ENCODE measurements at regions not wholly inside any gene's neighbourhood (a gene's known extent, or its start where the extent isn't known, plus 50 kb on each side); places are given as distances from the start of the nearest gene placed in this dataset.
"Not testable (repeated sequence)": the region's sequence is repeated elsewhere in the genome, so short reads cannot be mapped to it uniquely, and the experiment has no call there.

DNA sequence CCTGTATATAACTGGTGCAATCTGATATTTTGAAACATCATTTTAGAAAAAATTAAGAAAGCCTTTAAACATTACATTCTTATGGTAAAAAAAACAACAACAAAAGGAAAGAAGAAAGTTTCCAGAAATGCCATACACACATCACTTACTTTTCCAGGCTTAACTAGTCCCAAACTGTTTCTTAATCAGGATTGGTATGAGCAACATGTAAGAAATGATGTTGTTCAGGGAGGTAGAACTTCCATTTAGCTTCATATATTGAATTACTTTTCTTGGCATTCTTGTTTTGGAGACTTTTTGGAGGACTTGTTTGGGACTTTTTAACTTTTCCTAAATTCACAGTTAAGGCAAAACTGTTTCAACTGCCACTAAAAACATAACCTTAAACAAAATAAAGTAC lies 791.5 kb downstream of the METTL15 start:
- Histone ChIP-seq H3K9me3 (ENCODE audit: insufficient read depth, low read length, severe bottlenecking) (no peaks in the 10 kb centered on the region), H3K79me2 (ENCODE audit: insufficient read depth, low read length) (no peaks in the 10 kb centered on the region), H3K36me3 (ENCODE audit: insufficient read depth, low read length) (no peaks in the 10 kb centered on the region), H3K4me3 (ENCODE audit: low read depth in 1 of 2, low read length in 2 of 2) (no peak overlapping the region), H3K9ac (ENCODE audit: low read depth, low read length) (no peak overlapping the region), H3K27me3 (ENCODE audit: insufficient read depth, low read length, poor library complexity) (no peaks in the 10 kb centered on the region), H3K4me1 (ENCODE audit: insufficient read depth, low read length) (no peaks in the 10 kb centered on the region), H3K4me2 (ENCODE audit: insufficient read depth, low read length) (no peak overlapping the region), H3K27ac (ENCODE audit: low read length) (no peak overlapping the region), H2AFZ (ENCODE audit: low read depth, low read length) (no peak overlapping the region), H4K20me1 (ENCODE audit: insufficient read depth, low read length) (no peaks in the 10 kb centered on the region)
- no peak for DNase-seq
- ATAC-seq (ENCODE audit: insufficient read depth, low read depth) = no peak
- TF ChIP-seq EZH2 (IDR thresholded peaks at IDR 0.05; ENCODE audit: borderline replicate concordance, low read depth, low read length, severe bottlenecking) = no peak
- TF ChIP-seq, protein P1, sequence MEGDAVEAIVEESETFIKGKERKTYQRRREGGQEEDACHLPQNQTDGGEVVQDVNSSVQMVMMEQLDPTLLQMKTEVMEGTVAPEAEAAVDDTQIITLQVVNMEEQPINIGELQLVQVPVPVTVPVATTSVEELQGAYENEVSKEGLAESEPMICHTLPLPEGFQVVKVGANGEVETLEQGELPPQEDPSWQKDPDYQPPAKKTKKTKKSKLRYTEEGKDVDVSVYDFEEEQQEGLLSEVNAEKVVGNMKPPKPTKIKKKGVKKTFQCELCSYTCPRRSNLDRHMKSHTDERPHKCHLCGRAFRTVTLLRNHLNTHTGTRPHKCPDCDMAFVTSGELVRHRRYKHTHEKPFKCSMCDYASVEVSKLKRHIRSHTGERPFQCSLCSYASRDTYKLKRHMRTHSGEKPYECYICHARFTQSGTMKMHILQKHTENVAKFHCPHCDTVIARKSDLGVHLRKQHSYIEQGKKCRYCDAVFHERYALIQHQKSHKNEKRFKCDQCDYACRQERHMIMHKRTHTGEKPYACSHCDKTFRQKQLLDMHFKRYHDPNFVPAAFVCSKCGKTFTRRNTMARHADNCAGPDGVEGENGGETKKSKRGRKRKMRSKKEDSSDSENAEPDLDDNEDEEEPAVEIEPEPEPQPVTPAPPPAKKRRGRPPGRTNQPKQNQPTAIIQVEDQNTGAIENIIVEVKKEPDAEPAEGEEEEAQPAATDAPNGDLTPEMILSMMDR (IDR thresholded peaks at IDR 0.05; ENCODE audit: borderline replicate concordance, extremely low read depth, low read length, poor library complexity, severe bottlenecking) = no peak

DNA sequence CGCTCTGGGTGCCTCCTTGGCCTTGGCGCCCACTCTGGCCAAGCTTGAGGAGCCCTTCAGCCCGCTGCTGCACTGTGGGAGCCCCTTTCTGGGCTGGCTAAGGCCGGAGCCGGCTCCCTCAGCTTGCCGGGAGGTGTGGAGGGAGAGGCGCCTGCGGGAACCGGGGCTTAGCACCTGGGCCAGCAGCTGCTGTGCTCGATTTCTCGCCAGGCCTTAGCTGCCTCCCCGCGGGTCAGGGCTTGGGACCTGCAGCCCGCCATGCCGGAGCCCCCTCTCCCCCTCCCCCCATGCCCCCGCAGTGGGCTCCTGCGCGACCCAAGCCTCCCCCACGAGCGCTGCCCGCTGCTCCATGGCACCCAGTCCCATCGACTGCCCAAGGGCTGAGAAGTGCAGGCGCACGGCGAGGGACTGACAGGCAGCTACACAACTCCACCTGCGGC lies 782.4 kb downstream of the METTL15 start:
- not testable (repeated sequence) for DNase-seq; H3K79me2 ChIP-seq (ENCODE audit: insufficient read depth, low read length); H3K4me2 ChIP-seq (ENCODE audit: insufficient read depth, low read length); H3K36me3 ChIP-seq (ENCODE audit: insufficient read depth, low read length); H4K20me1 ChIP-seq (ENCODE audit: insufficient read depth, low read length); H2AFZ ChIP-seq (ENCODE audit: low read depth, low read length); H3K9me3 ChIP-seq (ENCODE audit: insufficient read depth, low read length, severe bottlenecking); H3K9ac ChIP-seq (ENCODE audit: low read depth, low read length); H3K27me3 ChIP-seq (ENCODE audit: insufficient read depth, low read length, poor library complexity); ATAC-seq (ENCODE audit: insufficient read depth, low read depth); H3K4me1 ChIP-seq (ENCODE audit: insufficient read depth, low read length); H3K27ac ChIP-seq (ENCODE audit: low read length); H3K4me3 ChIP-seq (ENCODE audit: low read depth in 1 of 2, low read length in 2 of 2)

DNA sequence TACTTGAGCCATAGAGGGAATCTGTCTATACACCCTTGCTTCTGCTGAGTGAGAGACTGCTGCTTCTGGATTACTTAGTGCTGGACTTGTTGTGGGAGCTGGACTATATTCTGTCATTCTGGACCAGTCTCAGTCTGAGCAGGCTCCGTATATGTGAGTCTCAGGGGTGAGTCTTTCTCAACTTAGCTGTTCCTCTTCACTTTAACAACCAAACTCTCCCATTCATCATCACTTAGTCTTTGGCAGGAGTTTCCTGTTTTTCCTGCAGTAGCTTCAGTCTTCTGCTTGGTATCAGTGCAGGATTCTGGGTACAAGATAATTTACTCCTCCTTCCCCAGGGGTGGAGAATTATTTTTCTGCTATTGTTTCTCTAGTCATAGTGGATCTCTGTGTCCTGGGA lies 779.5 kb downstream of the METTL15 start:
- Histone ChIP-seq H3K27me3 (ENCODE audit: insufficient read depth, low read length, poor library complexity) (no peaks in the 10 kb centered on the region), H3K9ac (ENCODE audit: low read depth, low read length) (no peak overlapping the region), H3K4me1 (ENCODE audit: insufficient read depth, low read length) (no peaks in the 10 kb centered on the region), H3K27ac (ENCODE audit: low read length) (no peak overlapping the region), H3K9me3 (ENCODE audit: insufficient read depth, low read length, severe bottlenecking) (no peaks in the 10 kb centered on the region), H4K20me1 (ENCODE audit: insufficient read depth, low read length) (no peaks in the 10 kb centered on the region), H3K4me2 (ENCODE audit: insufficient read depth, low read length) (no peak overlapping the region), H3K36me3 (ENCODE audit: insufficient read depth, low read length) (no peaks in the 10 kb centered on the region), H3K4me3 (ENCODE audit: low read depth in 1 of 2, low read length in 2 of 2) (no peak overlapping the region), H2AFZ (ENCODE audit: low read depth, low read length) (no peak overlapping the region), H3K79me2 (ENCODE audit: insufficient read depth, low read length) (no peaks in the 10 kb centered on the region)
- ATAC-seq (ENCODE audit: insufficient read depth, low read depth) (no peak), DNase-seq (no peak)
- no peak for TF ChIP-seq EZH2 (IDR thresholded peaks at IDR 0.05; ENCODE audit: borderline replicate concordance, low read depth, low read length, severe bottlenecking)
- TF ChIP-seq, protein P1 (IDR thresholded peaks at IDR 0.05; ENCODE audit: borderline replicate concordance, extremely low read depth, low read length, poor library complexity, severe bottlenecking) = no peak

DNA sequence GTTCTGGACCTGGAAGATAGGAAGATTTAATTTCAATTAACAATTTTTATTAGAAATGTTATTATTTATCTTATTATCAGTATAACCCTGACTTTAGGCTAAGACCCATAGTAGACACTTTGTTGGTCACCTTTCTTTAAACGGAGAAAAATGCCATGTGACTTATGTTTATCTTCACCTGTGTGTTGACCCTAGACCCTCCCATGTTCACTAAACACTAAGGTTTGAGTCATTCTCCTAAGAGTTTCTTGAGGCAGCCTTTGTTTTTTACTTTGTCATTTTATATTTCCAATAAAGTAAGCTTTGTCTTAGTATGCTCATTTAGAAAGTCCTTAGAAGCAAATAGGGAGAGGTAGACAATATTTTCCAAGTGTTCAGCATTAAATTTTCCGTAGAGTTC lies 771.7 kb downstream of the METTL15 start:
- TF ChIP-seq EZH2 (IDR thresholded peaks at IDR 0.05; ENCODE audit: borderline replicate concordance, low read depth, low read length, severe bottlenecking) = no peak
- TF ChIP-seq, protein P1 (IDR thresholded peaks at IDR 0.05; ENCODE audit: borderline replicate concordance, extremely low read depth, low read length, poor library complexity, severe bottlenecking) = no peak
- no peak overlapping the region for H3K4me2 ChIP-seq (ENCODE audit: insufficient read depth, low read length)
- H3K9me3 ChIP-seq (ENCODE audit: insufficient read depth, low read length, severe bottlenecking) = no peaks in the 10 kb centered on the region
- H3K4me3 ChIP-seq (ENCODE audit: low read depth in 1 of 2, low read length in 2 of 2) = no peak overlapping the region
- no peaks in the 10 kb centered on the region for H3K27me3 ChIP-seq (ENCODE audit: insufficient read depth, low read length, poor library complexity)
- H3K9ac ChIP-seq (ENCODE audit: low read depth, low read length) = no peak overlapping the region
- DNase-seq (no peak), ATAC-seq (ENCODE audit: insufficient read depth, low read depth) (no peak)
- no peaks in the 10 kb centered on the region for H3K79me2 ChIP-seq (ENCODE audit: insufficient read depth, low read length)
- no peak overlapping the region for H3K27ac ChIP-seq (ENCODE audit: low read length)
- H3K4me1 ChIP-seq (ENCODE audit: insufficient read depth, low read length) = no peaks in the 10 kb centered on the region
- H3K36me3 ChIP-seq (ENCODE audit: insufficient read depth, low read length) = no peaks in the 10 kb centered on the region
- no peak overlapping the region for H2AFZ ChIP-seq (ENCODE audit: low read depth, low read length)
- H4K20me1 ChIP-seq (ENCODE audit: insufficient read depth, low read length) = no peaks in the 10 kb centered on the region

Data from DND-41 (cell line).